Stimulated activated CD4-positive, alpha-beta T cell treated with anti-CD3 and anti-CD28 coated beads, Interleukin-1b, Interleukin-23, amount 100 ng/mL, for 24 hours (primary cell): ENCODE measurements at regions not wholly inside any gene's neighbourhood (a gene's known extent, or its start where the extent isn't known, plus 50 kb on each side); places are given as distances from the start of the nearest gene placed in this dataset.
"Not testable (repeated sequence)": the region's sequence is repeated elsewhere in the genome, so short reads cannot be mapped to it uniquely, and the experiment has no call there.

Experiments
- DNase-seq, 4 experiments: peaks; one replicate each; pipeline ENCODE4 v3.0.0-alpha.2; 2020; ENCODE audit warnings: low read depth in 4 of 4, low spot score in 1 of 4

DNA sequence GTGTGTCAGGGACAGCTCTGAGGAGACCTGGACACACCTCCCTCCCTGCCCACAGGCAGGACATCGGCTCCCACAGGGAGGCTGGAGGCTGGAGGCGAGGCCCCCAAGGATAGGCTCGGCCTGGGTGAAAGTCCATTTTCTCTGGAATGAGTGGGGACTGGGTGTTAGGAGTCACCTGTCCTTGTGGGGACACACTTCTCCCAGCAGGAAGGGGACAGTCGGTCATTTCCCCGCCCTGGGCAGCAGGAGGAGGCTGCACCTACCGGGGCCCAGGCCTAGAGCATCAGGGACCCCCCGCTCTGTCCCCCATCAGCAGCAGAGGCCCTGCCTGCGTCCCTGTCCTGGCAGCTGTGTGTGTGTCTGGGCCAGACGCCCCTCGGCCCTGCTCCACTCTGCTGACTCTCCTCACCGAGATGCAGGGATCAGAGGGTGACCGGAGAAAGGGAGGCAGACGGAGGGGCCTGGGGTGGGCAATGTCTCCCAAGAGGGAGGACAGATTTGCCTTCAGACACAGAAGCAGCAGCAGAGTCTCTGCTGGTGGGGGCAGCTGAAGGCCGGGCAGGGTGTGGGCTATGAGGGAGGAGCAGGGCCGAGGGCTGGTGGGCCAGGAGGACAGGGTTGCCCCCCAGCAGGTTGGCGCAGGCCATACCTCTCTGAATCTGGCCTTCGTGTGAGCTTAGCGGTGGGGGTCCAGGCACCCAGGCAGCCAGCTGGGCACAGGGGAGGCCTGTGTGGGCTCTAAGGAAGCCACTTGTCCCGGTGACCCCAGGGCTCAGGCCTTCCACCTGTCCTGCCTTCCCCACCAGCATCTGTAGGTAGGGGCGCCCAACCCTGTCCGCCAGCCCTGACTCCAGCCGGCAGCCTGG, 125.7 kb upstream of the NKX1-1 start:
- DNase-seq = no peak

DNA sequence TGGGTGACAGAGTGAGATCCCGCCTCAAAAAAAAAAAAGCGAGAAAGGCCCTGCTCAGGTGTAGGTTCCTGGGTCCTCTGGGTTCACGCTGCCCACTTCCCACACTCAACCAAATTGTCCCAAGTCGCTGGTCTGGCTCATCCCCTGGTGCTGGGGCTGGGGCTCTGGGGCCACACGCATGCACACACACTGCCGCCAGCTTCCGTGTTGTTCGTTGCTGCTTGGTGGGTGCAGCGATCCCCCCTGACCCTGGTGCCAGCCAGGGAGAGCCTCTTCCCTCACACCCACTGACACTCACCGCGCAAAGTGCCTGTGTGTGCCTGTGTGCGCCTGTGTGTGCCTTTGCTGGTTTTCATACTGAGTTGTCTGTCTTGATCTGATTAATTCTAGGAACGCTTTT, 124.1 kb upstream of the NKX1-1 start:
- DNase-seq = no peak

DNA sequence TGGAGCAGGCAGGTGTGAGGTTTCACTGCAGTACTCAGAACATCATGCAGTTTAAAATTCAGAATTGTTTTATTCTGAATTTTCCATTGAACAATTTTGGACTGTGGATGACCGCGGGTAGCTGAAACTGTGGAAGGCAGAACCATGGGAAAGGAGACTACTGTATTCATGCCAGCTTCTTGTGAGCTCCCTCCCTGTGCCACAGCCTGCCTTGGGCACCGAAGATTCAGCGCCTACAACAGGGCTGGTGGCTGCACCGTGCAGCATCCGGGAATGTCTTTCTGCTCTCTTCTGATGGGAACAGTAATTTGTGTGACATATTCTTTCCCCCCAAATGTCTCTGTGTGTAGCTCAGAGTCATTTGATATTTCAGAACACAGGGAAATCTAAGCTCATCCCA, 118.5 kb upstream of the NKX1-1 start:
- DNase-seq = no peak

DNA sequence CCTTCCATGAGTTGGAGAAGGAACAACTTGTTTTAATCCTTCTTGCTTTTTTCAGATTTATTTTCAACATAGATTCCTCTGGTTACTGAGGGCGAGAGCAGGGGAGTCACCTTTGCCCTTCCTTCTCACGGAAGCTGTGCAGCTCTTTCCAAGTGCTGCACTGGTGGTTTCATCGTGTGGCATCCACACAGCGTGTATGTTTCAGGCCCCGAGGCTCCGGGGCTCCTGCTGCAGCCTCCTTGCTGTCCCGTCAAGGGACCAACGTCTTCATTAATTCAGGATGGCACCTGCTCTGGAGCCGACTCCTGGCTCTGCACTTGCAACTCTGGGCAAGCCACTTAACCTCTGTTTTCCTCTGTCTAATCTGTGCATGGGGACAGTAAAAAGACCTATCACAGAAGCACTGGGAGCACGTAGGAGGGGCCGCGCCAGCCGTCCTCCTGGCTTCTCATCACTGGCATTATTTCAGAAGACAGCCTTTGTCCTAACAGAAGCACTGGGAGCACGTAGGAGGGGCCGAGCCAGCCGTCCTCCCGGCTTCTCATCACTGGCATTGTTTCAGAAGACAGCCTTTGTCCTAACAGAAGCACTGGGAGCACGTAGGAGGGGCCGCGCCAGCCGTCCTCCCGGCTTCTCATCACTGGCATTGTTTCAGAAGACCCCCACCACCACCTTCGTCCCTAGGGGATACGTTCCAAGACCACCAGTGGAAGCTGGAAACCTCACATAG, 117.8 kb upstream of the NKX1-1 start:
- DNase-seq = no peak

DNA sequence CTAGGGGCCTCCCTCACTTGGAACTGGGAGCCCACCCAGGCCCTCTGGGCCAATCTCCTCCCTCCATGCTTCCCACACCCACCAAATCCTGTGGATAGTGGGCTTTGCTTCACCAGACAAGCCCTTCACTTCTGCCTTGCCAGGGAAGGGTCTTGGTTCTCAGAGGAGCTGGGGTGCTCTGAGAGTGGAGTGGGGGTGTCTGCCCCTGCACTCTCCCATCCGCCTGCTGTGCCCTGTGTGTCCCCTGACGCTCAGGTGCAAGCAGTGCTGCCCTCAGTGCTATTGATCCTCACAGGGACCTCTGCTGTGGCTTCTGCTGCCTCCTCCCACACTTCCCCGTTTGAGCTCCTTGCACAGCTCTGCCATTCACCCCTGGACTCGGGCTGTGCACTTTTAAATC, 117.3 kb upstream of the NKX1-1 start:
- no peak for DNase-seq

DNA sequence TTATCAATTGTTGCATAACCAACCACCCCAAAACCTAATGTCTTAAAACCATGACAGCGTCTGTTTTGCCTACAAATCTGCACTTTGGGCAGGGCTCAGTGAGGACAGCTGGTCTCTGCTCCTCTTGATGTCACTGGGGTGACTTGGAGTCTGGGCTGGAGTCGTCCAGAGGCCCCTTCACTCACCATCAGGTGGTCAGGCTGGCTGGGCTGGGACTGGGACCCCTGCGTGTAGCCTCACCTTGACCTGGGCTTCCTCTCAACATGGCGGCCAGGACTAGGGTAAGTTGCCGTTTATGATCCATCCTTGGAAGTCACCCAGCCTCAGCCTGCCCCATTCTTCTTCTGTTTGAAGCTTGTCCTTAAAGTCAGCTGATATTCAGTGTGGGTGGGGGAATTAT, 116.8 kb upstream of the NKX1-1 start:
- DNase-seq = no peak

DNA sequence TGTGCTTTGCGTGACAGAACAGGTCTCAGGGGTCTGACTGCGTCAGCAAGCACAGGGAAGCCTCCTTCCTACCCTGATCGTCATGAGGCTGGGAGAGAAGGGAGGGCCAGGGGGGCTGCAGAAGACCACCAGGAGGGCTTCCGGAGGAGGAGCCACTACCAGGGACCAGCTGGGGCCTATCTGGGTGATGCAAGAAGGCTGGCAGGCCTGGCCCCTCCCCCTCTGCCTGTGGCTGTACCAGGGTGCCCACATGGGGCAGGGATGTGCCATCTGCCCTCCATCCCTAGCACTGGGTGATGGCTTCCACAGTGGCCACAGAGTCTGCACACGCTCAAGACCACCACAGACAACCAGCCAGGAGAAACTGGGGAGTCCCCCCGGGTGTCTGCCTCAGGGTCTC, 116.4 kb upstream of the NKX1-1 start:
- no peak for DNase-seq

DNA sequence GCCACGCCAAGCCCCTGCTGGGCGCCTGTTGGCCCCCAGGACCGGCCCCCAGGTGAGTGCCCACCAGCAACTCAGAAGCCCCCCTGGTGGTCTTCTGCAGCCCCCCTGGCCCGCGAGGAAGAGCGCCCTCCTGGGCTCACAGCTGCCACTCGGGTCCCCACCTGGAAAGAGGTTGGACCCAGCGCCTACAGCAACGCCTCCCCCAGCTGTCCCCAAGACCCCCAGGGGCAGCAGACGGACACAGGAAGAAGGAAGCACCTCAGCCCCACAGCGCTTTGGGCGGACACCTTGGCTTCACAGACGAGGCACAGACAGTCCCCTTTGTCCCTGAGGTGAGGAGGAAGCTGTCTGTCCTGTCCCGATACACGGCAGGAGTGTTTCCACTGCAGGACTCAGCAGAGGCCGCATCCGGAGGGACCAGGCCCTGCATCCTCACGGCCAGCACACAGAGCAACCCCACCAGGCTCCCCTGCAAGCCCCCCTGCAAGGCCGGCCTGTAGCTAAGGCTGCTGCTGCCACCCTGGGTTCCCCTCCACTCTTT, 115.6 kb upstream of the NKX1-1 start:
- no peak for DNase-seq

DNA sequence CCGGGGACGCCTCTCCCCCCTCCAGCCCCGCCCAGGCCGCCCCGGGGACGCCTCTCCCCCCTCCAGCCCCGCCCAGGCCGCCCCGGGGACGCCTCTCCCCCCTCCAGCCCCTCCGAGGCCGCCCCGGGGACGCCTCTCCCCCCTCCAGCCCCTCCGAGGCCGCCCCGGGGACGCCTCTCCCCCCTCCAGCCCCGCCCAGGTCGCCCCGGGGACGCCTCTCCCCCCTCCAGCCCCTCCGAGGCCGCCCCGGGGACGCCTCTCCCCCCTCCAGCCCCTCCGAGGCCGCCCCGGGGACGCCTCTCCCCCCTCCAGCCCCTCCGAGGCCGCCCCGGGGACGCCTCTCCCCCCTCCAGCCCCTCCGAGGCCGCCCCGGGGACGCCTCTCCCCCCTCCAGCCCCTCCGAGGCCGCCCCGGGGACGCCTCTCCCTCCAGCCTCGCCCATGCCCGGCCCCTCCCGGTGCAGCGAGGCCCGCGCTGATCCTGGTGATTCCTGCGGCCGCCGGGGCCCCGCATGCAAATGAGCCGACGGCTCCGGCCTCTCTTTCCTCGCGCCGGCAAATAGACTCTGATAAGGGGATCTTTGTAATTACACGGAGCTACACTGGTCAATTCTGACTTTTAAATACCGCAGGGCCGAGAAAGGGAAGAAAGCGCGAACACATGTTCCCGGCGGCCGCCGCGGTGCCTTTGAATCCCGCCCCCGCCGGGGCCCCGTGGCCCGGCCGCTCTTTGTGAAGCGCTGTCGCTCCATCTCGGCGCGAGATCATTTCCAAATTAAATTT, 114.7 kb upstream of the NKX1-1 start:
- DNase-seq = not testable (repeated sequence)

DNA sequence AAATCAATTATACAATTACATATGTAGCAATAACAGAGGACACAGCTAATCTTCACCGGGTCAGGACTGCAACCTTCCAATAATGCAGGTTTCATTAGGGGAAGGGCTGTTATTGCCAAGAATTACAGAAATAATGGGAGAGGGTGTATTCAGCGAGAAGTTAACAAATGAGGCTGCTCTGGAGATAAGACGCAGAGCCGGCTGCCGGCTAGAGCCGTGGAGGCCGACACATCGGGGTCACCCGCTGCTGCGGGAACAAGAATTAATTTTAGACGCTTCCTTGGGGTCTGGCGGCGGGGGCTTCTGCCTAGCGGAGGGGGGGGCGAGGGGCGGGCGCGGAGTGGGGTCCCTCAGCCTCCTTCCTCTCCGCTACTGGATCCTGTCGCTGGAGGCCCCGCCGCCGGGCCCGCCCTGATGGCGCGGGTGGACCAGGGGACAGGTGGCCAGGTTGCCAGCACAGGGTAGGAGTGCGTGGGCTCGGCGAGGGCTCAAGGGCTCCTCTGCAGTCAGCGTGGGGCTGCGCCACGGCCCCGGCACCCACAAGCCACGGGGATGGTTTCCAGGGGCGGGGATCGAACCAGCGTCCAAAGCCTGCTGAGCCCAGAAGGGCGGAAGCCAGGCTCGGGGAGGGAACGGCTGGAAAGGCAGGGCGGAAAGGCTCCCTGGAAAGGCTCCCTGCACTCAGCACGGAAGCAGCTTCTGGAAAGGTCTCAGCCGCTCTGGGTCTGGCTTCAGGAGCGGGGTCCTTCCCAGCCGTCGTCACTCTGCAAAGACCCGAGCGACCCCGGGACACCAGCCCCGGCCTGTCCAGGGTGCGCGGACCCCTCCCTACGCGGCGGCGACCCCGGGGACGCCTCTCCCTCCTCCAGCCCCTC, 113.8 kb upstream of the NKX1-1 start:
- no peak for DNase-seq

DNA sequence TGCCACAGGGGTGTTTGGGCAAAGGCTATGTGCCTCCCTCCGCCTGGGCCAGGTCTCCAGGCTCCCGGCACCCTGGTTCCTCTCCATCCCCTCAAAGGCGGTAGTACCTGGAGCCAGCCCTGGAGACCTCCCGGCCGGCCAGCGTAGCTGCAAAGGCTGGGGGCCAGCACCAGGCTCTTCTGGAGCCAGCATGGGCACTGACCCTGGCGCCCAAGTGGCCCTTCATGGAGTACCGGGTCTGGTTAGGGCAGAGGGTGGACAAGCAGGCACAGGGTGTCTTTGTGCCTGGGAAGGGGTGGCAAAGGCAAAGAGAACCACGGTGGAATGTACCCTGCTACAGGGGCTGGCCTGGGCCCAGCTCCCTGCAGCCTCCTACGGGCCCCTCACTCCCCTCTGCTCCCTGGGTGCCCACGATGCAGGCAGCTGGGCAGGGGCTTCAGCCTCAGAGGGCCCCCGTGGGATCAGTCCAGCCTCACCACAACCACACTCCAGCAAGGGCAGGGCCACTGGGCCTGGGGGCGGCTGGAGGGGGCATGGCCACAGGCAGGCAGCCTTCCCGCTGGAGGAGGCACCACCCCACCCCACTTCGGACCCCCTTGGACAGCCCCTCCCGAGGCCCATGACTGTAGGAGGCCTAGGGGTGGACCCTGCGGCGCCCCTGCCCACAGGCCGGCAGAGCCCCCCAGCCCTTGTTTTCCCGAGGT, 112.9 kb upstream of the NKX1-1 start:
- no peak for DNase-seq

DNA sequence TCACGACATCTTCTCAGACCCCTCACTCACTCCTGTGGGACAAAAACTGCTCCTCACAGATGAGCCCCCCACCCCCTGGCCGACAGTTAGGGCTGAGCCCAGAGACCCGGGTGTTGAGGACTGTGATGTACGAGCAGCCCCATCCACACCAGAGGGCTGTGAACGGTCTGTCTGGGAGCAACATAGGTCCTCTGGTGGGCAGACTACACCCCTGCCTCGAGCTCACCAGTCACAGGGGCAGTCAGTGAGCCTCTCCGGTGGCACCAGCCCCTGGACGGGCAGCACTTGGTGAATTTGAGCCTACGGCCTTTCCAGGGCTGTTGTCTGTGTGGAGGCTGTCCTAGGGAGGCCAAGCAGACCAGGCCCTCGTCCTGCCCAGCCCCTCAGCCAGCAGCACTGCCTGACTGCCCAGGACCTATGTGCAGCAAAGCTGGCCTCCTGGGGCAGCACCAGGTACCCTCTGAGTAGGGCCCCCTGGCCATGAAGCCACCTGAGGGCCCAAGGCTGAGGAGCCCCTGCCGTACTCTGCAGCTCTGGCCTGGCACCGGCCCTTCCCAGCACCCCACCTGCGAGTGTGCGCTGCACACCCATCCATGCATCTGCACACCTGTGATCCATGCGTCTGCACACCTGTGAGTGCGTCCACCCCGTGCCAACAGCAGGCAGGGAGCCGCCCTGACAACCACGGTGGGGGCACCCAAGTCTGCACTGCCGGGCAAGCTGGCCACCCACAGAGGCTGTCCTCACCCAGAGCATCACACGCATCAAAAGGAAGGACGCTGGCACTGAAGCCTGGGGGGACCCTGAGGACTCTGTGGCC, 111.6 kb upstream of the NKX1-1 start:
- no peak for DNase-seq

DNA sequence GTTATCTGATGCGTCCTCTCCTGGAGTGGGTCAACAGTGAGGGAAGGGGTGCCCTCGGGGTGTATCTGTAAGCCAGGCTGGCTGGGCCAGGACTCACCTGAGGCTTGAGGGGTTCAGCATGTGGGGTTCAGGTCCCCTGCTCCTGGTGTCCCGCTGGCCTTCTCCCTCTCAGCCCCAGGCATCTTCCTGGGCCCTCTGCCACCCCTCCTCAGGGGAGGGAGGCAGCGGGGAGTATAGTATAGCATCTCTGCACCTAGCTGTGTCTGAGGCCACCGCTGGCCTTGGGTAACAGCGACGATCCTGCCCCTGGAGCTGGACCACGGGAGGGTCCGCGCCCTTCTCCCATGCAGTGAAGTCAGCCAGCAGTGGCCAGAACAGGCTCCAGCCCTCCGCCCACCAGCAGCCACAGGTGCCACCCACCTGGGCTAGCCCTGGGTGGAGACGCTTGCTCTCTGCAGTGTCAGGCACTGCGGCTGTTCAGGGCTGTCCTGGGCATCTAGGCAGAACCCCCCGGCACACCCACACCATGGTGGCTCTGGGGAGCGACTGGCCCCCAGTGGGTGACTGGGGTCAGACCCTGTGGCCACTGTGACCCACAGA, 110.7 kb upstream of the NKX1-1 start:
- DNase-seq = no peak

DNA sequence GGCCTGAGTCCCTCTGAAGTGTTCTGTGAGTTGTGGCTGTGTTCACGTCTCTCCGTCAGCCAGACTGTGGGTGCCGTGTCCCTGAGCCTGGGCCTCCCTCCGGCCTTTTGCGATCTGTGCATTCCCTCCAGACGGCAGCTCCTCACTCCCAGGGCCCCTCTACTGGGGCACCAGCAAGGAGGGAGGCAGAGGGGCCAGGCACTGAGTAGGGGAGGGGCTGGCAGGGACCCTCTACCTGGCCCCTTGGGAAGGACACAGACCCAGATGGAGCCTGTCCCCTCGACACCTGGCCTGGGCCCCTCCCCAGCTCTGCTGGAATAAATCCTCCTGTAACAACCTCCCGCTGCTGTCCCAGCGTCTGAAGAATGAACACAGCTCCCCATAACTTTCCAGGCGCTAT, 110.0 kb upstream of the NKX1-1 start:
- no peak for DNase-seq

DNA sequence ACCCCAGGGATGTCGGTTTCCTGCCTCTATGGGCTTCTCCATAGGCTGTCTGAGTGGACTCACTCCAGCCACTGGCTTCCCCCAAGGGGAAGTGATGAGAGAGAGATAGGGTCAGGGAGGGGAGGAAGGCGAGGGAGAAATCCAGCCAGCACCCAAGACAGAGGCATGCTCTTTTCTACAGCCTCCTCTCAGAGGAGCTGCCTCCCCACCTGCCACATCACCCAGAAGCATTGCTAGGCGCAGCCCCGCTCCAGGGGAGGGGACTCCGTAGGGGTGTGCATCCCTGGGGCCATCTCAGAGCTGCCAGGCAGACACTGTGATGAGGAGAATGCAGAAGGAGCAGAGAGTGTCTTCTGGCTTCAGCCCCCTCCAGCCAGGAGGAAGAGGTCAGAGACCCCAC, 109.5 kb upstream of the NKX1-1 start:
- no peak for DNase-seq

DNA sequence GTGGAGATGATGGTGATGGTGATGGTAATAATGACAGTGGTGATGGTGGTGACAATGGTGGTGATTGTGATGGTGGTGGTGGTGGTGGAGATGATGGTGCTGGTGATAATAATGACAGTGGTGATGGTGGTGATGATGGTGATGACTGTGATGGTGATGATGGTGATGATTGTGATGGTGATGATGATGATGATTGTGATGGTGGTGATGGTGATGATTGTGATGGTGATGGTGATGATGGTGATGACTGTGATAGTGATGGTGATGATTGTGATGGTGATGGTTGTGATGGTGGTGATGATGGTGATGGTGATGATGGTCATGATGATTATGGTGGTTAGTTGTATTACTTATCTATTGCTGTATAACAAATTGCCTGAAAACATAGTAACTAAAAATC, 108.9 kb upstream of the NKX1-1 start:
- no peak for DNase-seq

DNA sequence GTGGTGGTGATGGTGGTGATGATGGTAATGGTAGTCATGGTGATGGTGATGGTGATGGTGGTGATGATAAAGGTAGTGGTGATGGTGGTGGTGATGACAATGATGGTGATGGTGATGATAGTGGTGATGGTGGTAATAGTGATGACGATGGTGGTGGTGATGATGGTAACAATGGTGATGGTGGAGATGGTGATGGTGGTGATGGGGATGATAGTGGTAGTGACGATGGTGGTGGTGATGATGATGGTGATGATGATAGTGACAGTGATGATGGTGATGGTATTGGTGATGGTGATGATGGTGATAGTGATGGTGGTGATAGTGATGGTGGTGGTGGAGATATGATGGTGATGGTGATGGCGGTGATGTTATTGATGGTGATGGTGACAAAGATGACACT, 108.4 kb upstream of the NKX1-1 start:
- DNase-seq = no peak

DNA sequence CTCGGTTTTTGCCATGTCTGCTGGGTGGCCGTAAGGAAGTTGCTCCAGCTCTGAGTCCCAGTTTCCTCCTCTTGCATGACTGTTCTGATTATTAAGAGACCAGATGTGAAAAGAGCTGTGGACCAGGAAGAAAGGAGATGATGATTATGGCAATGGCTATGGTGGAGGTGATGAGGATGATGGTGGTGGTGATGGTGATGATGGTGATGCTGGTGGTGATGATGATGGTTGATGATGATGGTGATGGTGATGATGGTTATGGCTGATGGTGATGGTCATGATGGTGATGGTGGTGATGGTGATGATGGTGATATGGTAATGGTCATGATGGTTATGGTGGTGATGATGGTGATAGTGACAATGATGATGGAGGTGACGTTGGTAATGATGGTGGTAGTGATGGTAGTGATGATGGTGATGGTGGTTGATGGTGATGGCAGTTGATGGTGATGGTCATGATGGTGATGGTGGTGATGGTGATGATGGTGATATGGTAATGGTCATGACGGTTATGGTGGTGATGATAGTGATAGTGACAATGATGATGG, 107.8 kb upstream of the NKX1-1 start:
- DNase-seq = no peak
